Mesenteric fat pad (tissue), 1 donor: ENCODE measurements at regions not wholly inside any gene's neighbourhood (a gene's known extent, or its start where the extent isn't known, plus 50 kb on each side); places are given as distances from the start of the nearest gene placed in this dataset.

ENCODE experiments used
- DNase-seq: peaks from one replicate; pipeline ENCODE4 v3.0.0-alpha.2; 2020; ENCODE audit warnings: low spot score
- donor health status: DM: yes; HTN: yes; CAD: no.

- DNase-seq, result peak; percentile 55
Observed at GRCh38 chr17:27390540-27390939, 65.7 kb upstream of the KSR1 start.

DNA sequence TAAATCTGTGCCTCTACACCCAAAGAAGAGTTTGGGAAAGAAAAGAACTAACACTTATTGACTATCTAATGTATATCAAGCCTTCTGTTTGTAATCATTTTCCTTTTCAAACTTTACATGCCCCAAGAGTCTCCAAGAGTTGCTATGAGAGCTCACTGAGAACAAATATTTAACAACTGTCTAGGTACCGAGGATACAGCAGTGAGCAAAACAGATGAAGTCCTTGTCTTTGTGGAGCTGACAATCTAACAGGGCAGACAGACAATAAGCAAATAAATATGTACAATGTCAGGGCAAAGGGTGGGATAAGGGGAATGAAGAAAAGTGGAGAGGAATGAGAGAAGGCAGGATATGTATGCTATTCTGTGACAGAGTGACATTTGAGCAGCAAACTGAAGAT, 64.8 kb upstream of the KSR1 start:
- no peak for DNase-seq

DNA sequence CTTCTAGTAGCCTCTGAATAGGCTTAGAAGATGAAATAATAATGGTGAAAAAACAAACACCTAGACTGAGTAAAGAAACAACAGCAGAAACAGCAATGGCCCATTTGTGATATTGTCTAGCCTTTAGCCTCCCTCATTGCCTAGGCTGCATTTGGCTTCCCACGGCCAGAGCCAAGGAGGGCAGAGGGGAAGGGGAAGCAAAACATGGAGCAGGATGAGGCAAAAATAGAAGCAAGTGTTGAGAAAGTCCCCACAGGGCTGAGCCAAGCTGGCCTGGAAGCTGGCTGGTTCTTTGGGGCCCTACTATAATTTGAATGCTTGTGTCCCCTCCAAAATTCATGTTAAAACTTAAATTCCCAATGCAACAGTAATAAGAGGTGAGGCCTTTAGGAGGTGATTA, 60.2 kb upstream of the KSR1 start:
- DNase-seq, result no peak

DNA sequence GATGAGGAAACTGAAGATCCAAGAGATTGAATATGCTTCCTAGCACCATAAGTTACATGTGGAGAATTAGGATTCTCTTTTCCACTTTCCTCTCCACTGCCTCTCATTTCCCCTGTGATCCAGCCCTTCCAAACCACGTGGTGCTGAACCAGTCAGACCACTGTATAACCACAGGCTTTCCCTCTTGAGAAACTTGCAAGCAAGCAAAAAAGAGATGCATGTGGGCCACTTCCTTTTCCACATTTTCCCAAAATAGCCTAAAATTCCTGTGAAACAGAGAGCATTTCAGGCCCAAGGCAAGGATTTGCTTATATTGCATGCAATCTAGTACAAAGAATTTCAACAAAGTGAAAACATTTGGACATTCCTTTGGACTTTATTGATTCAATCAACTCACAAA, 59.3 kb upstream of the KSR1 start:
- DNase-seq, result no peak

DNA sequence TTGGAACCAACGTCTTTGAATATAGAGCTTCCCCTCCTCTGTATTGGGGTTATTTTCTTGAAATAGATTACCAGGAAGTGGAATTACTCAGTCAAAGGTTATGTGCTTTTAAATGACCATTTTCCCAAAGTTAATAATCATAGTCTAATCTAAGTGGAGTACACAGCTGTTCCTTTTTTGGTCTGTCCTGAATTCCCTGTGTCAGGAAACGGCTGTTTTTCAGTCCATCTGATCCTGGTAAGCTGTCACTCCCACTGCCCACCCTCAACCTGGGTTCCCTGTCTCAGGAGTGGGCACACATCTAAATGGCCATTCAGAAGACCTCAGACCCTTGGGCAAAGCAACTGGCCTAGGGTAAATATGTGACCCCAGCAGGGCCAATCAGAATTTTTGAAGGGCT, 57.6 kb upstream of the KSR1 start:
- no peak for DNase-seq

DNA sequence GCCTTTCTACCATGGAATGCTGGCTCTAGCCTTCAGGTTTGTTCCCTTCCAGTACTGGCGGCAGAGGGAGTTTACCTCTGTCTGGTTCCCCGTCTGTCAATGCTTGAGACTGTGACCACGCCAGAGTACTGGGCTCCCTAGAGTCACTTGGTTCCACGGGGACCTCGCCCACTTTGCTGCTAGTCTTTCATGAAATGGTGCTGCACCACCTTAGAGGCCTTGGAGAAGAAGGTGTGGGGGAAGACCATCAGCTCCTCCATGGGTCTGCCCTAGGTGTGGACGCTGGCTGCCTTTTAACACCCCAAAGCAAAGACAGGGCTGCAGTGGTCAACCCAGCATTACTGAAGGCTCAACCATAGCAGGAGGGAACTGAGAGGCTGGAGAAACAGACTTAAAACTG, 55.3 kb upstream of the KSR1 start:
- DNase-seq, result peak; percentile 39

- peak; percentile 12 for DNase-seq
Observed at GRCh38 chr17:27402943-27403342, 53.3 kb upstream of the KSR1 start.

DNA sequence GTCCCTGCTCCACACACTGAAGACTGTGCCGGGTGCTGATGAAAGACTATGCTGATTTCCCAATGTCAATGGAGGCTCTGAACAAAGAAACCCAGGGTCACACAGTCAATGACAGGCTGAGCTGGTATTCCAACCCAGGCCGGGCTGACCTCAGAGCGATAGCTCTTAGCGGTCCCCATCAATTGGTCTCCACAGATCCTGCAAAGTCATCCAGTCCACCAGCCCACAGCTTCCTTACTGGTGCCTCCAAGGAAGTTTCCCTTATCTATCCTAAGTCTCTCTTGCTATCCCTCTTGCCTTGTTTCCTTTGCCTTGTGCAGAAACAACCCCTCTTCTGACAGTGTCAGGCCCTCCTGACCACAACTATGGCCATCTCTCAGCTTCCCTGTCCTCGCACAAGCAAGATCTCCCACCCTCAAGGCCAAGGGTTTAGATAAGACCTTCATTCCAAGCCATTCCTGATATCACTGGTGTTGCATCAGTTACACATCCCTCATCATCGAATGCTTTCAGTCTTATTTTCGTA, 52.7 kb upstream of the KSR1 start:
- DNase-seq, result peak; percentile 49

GRCh38 chr17:27404676-27405075, 51.6 kb upstream of the KSR1 start:
- no peak for DNase-seq
